ENCODE measurements at regions not wholly inside any gene's neighbourhood (a gene's known extent, or its start where the extent isn't known, plus 50 kb on each side); places are given as distances from the start of the nearest gene placed in this dataset.

GRCh38 chr1:58363585-58363984 lies 182.9 kb downstream of the OMA1 start:
- TF ChIP-seq POLR2AphosphoS5 (IDR thresholded peaks at IDR 0.05; ENCODE audit: low read depth, low read length) (no peak), SIN3A (IDR thresholded peaks at IDR 0.05; ENCODE audit: borderline replicate concordance, insufficient read depth, low read length) (no peak)
- TF ChIP-seq, protein P1, sequence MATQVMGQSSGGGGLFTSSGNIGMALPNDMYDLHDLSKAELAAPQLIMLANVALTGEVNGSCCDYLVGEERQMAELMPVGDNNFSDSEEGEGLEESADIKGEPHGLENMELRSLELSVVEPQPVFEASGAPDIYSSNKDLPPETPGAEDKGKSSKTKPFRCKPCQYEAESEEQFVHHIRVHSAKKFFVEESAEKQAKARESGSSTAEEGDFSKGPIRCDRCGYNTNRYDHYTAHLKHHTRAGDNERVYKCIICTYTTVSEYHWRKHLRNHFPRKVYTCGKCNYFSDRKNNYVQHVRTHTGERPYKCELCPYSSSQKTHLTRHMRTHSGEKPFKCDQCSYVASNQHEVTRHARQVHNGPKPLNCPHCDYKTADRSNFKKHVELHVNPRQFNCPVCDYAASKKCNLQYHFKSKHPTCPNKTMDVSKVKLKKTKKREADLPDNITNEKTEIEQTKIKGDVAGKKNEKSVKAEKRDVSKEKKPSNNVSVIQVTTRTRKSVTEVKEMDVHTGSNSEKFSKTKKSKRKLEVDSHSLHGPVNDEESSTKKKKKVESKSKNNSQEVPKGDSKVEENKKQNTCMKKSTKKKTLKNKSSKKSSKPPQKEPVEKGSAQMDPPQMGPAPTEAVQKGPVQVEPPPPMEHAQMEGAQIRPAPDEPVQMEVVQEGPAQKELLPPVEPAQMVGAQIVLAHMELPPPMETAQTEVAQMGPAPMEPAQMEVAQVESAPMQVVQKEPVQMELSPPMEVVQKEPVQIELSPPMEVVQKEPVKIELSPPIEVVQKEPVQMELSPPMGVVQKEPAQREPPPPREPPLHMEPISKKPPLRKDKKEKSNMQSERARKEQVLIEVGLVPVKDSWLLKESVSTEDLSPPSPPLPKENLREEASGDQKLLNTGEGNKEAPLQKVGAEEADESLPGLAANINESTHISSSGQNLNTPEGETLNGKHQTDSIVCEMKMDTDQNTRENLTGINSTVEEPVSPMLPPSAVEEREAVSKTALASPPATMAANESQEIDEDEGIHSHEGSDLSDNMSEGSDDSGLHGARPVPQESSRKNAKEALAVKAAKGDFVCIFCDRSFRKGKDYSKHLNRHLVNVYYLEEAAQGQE (IDR thresholded peaks at IDR 0.05; ENCODE audit: insufficient read depth in 1 of 2, low read depth in 2 of 2, low read length in 2 of 2): no peak
